Stimulated activated CD4-positive, alpha-beta T cell treated with anti-CD3 and anti-CD28 coated beads, Interleukin-1b, Interleukin-23, amount 100 ng/mL, for 48 hours (primary cell): ENCODE measurements at regions not wholly inside any gene's neighbourhood (a gene's known extent, or its start where the extent isn't known, plus 50 kb on each side); places are given as distances from the start of the nearest gene placed in this dataset.

ENCODE experiments used
- DNase-seq: peaks from one replicate; pipeline ENCODE4 v3.0.0-alpha.2; 2020

DNA sequence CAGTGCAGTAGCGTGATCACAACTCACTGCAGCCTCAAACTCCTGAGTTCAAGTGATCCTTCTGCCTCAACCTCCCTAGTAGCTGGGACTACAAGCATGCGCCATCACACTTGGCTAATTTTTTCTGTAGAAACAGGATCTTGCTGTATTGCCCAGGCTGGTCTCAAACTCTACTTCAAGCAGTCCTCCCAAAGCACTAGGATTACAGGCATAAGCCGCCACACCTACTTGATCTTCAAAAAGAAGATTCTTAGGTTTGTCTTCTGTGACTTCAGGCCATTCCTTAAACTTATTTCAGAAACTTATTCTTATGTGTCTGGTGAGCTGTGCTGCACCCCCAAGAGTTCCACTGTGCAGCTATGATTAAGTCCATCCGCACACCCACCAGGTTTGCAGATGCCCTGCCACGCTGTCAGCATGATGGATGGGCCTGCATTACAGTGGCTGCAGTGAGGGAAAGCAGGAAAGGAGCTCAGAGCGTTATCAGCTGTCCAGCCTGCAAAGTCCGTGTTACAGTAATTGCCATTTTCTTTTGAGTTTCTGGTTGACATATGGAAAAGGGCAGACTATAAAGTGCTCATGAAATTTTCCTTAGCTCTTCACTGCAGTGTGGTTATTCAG is 146.6 kb downstream of the AASDH start:
- DNase-seq, result no peak

GRCh38 chr4:56238251-56238650 is 149.0 kb downstream of the AASDH start:
- DNase-seq, result no peak

DNA sequence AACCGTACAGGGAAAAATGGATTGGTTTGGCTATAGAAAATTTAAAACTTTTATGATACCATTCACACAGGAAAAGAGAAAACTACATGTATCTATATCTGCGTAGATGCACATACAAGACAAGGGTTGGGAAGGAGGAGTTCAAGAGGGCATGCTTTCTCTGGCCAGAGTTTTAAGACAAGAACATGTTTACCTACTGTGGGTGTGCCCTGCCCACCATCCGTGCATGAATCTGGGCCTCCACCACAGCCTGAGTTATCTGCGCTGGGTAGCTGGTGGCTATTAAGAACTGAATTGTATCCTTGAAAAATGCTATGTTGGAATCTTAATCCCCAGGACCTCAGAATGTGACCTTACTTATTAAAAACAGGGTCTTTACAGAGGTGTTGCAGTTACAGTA is 151.6 kb downstream of the AASDH start:
- DNase-seq, result no peak

DNA sequence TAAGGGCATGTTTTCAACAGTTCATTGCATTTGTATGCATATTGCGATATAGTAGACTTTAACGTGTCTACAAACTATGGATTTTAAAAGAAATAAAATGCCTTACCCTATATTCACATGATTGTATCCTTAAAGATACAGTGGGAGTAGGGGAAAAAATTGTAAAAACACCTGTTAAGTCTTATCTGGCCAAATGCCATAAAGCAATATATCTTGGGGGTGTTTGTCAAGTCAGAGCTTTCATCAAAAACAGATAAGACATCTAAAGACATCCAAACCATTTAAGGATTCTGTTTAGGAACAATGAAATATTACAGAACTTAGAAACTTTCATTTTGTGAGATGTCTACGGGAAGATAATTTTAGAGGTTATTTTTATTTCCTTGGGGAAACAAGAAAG is 152.3 kb downstream of the AASDH start:
- DNase-seq, result no peak

GRCh38 chr4:56234098-56234497 is 153.2 kb downstream of the AASDH start:
- no peak for DNase-seq

- DNase-seq, result no peak
Measured at GRCh38 chr4:56231410-56231809, 155.9 kb downstream of the AASDH start.

DNA sequence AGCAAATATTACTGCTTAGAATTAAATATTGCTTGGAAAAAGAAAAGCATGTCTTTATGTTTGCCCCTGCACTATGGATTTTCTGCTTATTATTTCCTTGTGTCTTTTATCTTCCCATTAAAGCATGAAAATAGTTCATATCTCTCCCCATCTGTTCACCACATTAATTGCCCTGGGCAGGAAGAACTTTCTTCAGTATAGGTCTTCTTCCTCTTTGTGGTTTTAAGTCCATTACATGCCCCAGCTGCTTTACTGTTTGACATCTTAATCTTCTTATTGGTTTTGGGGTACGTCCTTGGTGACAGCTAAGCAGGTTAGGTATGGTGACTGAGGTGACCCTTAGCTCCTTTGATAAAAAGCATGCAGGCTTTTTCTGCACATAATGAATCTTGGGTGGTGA is 157.3 kb downstream of the AASDH start:
- no peak for DNase-seq

DNA sequence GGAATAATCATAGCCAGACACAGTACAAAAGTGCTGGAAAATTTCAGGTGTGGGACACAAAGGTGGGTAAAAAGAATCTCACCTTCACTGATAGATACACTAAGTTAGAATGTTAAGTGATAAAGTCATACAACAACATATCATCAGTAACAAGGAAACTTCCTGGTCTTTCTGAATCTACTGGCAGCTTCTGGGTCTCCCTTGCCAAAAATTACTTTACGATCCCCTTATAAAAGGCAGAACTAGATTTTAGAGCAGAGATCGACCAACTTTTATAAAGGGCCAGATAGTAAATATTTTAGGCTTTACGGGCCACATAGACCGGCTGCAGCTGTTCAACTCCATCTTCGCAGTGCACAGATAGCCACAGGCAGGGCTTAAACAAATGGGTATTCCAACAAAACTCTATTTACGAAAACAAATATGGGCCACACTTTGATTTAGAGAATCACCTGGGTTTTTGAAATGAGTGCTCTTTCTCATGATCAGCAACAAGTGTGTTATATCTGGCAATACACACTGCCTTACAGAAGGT is 159.9 kb downstream of the AASDH start:
- DNase-seq, result no peak

DNA sequence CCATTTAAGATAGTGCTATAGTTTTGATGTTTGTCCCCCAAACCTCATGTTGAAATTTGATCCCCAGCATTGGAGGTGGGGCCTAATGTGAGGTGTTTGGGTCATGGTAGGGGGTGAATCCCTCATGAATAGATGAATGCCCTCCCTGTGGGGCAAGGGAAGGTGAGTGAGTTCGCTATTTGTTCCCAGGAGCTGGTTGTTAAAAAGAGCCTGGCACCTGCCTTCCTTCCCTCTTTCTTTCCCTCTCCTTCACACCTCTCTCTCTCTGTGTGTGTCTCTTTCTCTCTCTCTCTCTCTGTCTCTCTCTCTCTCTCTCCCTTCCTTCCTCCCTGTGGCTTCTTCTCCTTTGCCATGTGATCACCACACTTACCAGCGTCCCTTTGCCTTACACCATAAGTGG is 160.7 kb downstream of the AASDH start:
- DNase-seq, result no peak

GRCh38 chr4:56224641-56225040 is 162.7 kb downstream of the AASDH start:
- no peak for DNase-seq

- no peak for DNase-seq
Measured at GRCh38 chr4:56222514-56222913, 164.8 kb downstream of the AASDH start.

DNA sequence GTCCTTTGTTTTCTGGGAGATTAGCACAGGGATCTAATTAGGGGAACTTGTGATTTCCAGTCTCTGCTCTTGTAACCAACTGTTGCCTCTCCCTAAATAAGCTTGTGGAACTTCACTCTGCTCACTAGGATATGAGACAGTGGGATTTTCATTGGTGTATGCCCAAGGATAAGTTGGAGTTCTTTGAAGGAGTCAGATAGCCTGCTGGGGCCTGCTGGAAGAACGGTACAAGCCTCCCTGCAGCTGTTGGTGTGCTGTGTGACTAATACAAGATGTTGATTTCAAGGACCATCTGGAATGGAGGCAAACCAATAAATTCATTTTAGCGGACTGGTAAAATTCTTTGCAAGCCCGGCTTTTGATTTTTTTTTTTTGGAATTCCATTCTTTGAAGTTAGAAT is 167.0 kb downstream of the AASDH start:
- DNase-seq, result no peak

GRCh38 chr4:56219447-56219846 is 167.8 kb downstream of the AASDH start:
- DNase-seq, result no peak

DNA sequence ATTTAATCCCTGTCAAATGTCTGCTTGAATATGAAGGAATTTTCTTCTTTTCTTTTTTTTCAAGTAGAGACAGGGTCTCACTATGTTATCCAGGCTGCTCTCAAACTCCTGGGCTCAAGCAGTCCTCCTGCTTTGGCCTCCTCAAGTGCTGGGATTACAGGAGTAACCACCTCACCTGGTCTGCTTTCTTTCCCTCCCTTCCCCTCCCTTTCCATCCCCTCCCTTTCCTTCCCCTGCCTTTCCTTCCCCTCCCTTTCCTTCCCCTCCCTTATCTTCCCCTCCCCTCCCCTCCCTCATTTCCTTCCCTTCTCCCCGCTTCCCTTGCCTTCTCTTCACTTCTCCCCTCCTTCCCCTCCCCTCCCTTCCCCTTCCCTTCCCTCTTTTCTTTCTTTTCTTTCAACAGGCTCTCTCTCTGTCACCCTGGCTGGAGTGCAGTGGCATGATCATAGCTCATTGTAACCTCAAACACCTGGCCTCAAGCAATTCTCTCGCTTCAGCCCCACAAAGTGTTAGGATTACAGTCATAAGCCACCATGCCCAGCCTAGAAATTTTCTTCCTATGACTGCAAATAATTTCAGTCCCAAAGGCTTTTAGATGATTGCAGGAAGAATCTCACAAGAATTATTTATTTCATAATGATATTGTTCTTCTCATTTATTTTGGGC is 168.9 kb downstream of the AASDH start:
- no peak for DNase-seq

DNA sequence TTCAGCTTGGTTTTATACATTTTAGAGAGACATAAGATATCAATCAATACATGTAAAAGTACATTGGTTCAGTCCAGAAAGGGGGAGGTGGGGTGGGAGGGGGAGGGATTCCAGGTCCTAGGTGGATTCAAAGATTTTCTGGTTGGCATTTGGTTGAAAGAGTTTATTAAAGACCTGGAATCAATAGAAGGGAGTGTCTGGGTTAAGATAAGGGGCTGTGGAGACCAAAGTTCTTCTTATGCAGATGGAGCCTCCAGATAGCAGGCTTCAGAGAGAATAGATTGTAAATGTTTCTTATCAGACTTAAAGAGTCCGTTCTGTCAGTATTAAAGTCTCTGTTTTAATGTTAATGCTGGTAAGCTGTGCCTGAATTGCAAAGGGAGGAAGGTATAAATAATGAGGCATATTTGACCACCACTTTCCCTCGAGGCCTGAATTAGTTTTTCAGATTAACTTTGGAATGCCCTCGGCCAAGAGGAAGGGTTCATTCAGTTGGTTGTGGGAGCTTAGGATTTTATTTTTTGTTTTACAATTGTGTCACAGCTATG is 169.9 kb downstream of the AASDH start:
- no peak for DNase-seq

DNA sequence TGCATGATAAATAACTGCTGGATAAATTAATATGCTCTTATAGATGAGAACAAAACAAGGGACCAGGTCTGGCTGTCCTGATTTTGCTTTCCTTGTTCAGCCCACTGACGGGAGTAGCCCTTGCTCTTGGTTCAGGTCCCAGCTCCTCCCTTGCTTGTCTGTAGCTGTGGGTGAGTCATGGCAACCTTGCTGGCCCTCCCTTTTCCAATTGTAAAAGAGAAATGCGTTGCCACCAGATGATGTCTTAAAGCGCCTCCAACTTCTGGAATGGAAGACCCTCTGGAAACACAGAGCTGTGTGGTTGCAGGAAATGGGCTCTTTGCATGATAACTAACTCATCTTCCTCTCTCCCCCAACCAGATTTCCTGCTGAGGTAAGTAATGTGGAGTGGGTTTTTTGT is 171.4 kb downstream of the AASDH start:
- DNase-seq, result no peak

GRCh38 chr4:56215141-56215783 is 172.0 kb downstream of the AASDH start:
- DNase-seq, result no peak

DNA sequence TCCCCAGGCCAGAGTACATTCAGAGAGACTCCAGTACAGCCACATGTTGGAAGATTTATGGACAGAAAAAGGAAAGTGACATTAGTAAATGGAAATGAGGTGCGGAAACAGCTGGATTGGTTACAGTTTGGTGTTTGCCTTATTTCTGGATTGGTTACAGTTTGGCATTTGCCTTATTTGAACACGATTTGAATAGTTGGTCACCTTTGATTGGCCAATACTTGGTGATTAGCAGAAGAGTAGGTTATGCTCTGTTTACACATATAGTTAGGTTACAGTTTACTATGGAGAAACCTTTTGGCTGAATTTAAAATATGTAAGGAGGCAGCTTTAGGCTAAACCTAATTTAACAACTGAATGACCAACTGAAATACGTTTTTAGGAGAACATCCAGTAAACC is 173.7 kb downstream of the AASDH start:
- no peak for DNase-seq

DNA sequence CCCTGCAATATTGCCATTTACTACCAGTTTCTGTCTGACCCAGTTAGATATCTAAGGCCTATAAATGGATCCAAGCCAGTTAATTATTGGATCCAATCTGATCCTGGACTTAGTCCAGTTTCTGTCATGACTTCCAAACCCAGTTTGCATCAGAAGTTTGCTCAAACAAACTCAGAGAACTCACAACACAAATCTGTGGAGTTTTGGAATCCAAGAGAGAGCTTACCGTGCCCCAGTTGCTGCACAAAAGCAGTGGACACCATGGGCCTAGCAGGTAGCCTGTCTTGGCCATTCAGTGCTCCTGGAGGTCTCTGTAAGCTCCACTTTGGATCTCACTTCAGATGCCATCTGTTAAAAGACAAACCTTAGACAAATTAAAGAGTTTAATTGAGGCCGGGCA is 174.5 kb downstream of the AASDH start:
- DNase-seq, result no peak

- no peak for DNase-seq
Measured at GRCh38 chr4:56211202-56211601, 176.1 kb downstream of the AASDH start.

GRCh38 chr4:56210397-56210796 is 176.9 kb downstream of the AASDH start:
- DNase-seq, result no peak

- DNase-seq, result no peak
Measured at GRCh38 chr4:56209767-56210166, 177.5 kb downstream of the AASDH start.

DNA sequence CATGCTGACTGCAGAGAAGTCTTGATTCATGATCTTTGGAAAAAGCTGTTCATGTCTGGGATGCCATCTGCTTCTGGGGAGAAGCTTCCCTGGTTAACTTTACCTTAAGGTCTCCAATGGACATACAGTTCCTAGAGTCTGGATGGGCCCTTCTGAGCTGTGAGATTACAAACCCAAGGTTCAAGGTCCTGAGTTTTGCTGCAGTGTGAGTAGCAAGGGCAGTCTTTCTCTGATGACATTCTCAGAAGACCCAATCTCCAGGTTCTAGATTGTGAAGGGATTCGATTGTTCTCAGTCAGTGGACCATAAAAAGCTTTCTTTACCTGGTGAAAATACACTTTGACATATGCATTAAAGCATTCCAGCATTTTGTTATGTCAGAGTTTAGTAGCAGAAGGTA is 179.2 kb downstream of the AASDH start:
- no peak for DNase-seq

DNA sequence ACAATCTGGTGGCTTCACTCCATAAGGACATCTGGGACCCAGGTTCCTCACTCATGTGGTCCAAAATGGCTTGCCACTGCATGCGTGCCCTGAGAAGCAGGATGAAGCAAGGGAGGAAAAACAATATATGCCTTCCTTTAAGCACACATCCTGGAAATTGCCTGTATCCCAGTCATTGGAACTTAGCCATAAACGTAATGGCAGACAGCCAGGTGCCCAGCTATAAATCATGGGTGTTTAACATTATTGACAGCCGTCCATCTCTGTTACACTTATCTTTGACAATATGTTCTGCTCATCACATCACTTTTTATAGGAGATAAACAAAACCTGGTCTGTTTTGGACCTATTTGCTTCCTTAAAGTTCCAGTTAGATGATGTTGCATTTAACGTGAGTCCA is 181.0 kb downstream of the AASDH start:
- no peak for DNase-seq
